ENCODE measurements at regions not wholly inside any gene's neighbourhood (a gene's known extent, or its start where the extent isn't known, plus 50 kb on each side); places are given as distances from the start of the nearest gene placed in this dataset.

DNA sequence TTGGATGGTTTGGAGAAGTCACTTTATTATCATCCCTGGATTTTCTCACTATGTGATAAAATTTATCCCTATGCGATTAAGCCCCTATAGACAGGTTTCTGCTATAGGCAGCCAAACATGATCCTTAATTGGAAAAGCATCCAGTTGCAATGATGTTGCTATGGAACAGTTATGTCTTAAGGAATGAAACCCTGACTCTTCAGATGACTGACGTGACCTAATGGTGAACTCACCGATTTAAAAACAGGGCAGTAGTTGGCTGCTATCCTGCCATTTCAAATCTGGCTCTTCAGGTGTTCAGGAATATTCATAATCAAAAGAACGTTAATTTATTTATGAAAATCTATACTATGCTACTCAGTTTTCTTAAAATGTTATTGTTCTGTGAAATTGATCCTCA lies 106.8 kb upstream of the ROBO1 start:
- DNase-seq (ENCODE audit: low spot score), result no peak

- no peak for DNase-seq (ENCODE audit: low spot score)
Observed at GRCh38 chr3:79872483-79872882, 104.7 kb upstream of the ROBO1 start.

- DNase-seq (ENCODE audit: low spot score), result no peak
Observed at GRCh38 chr3:79871656-79872055, 103.9 kb upstream of the ROBO1 start.

DNA sequence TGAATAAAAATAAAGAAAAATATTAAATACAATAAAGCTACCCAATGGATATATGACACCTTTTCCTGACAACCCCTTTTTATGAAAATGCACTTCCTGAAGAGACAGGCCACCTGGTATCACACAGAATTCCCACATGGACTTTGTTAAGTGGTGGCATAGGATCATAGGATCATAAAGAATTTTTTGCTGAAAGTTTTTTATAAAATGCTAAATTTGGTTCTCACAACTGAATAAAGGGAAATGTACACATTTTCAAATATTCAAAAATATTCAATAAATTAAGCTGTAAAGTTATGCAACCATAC lies 102.5 kb upstream of the ROBO1 start:
- DNase-seq (ENCODE audit: low spot score), result no peak

GRCh38 chr3:79869461-79870312 lies 101.9 kb upstream of the ROBO1 start:
- no peak for DNase-seq (ENCODE audit: low spot score)

- DNase-seq (ENCODE audit: low spot score), result no peak
Observed at GRCh38 chr3:79866162-79866561, 98.4 kb upstream of the ROBO1 start.

GRCh38 chr3:79864077-79864476 lies 96.3 kb upstream of the ROBO1 start:
- DNase-seq (ENCODE audit: low spot score), result no peak

DNA sequence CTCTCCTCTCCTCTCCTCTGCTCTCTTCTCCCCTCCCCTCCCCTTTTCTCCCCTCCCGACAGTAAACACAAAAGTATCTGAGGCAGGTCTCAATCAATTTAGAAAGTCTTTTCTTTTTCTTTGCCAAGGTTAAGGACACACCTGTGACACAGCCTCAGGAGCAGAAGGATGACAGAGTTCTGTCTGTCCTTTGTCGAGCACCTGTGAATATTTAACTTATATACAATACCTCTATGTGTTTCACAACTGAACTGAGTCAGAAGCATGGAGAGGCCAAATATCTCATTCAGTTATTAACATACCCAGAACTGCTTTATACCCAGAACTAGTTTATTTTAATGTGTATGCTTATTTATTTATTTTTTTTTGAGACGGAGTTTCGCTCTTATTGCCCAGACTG lies 81.1 kb upstream of the ROBO1 start:
- DNase-seq (ENCODE audit: low spot score), result no peak

DNA sequence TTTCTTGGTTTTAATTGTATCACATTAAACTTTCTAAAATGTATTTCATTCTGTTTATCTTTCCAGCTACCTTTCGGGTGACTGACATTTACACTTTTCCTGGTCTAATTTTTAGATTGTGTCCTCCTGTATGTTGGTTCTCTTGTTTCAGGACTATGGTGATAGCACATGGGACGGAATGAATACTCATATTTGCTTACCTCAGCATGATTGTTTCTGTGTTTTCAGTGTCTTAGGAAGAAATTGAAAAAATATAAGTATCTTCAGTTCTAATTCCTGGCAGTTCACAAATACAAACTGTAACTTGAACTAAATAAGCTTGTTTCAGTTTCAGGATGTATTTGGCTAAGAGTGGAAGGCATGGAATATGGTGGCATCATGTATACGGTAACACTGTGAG lies 80.1 kb upstream of the ROBO1 start:
- DNase-seq (ENCODE audit: low spot score), result no peak

GRCh38 chr3:79846148-79846933 lies 78.5 kb upstream of the ROBO1 start:
- no peak for DNase-seq (ENCODE audit: low spot score)

- DNase-seq (ENCODE audit: low spot score), result no peak
Observed at GRCh38 chr3:79845546-79845945, 77.7 kb upstream of the ROBO1 start.

GRCh38 chr3:79844176-79844575 lies 76.4 kb upstream of the ROBO1 start:
- DNase-seq (ENCODE audit: low spot score), result no peak

GRCh38 chr3:79843180-79843579 lies 75.4 kb upstream of the ROBO1 start:
- DNase-seq (ENCODE audit: low spot score), result no peak

DNA sequence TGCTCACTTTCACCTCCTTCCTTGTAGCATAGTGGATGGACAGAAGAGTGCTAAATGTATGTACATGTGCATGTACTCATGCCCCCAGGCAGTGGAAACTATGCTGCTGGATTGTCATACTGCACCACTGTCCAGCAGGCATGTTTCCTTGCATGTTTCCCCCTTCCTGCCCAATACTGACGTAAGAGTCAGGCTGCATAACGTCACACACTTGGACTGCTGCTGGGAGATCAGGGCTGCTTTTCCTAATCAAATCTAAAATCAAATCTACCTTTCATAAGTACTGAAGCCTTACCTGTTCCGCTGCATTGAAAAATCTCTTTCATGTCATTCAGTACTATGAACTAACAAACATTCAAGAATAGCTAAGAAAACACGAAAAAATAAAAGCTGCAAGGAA lies 67.9 kb upstream of the ROBO1 start:
- DNase-seq (ENCODE audit: low spot score), result no peak

DNA sequence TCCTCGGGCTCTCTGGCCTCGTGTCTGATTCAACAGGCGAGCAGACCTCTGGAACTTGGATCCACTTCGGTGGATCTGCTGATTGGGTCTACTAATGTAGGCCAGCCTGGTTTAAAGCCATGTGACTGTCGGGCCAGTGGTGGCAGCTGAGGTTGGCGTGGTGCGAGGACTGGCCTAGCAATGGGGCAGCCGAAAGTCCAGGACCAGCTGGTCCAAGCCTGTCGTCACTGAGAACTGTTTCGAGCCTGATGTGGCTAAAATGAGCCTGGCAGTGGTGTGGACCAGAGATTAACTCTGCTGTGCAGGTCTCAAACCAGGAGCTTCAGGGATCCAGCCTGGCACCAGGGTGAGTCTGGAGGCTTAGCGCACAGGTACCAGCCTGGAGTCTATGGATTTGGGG lies 56.4 kb upstream of the ROBO1 start:
- DNase-seq (ENCODE audit: low spot score), result no peak

DNA sequence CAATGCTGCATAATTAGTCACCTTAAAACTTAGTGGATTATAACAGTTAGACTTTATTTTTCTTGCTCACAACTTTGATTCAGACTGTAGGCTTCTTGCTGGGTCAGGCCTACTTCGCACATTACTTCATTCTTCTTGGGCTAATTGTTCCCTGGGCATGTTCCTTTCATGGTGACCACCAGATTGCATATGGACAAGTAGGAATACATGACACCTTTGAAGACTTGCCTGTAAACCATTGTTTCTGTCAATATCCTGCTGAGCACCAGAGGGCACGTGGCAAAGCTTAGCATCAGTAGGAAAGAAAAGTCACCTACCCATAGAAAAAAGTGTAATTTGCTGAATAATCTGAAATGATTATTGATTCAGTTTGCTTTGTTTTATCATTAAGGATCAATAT lies 54.3 kb upstream of the ROBO1 start:
- no peak for DNase-seq (ENCODE audit: low spot score)

DNA sequence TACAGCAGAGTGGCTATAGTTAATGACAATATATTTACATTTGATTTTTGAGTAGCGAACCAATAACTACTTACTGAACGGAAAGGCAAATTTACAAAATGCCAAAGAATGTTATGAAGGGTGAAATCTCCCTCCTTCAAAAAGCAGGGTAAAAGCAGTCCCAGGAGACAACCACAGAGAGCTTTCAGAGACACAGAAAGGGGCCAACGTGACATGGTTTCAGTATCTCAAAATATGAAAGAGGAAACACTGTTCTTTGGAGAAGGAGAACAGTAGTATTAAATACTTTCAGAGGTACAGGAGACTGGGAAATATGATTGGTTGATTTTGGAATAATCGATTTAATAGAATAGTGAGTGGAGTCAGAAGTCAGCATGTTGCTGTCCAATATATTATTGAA lies 52.3 kb upstream of the ROBO1 start:
- DNase-seq (ENCODE audit: low spot score), result no peak

GRCh38 chr3:79818015-79818414 lies 50.2 kb upstream of the ROBO1 start:
- DNase-seq (ENCODE audit: low spot score), result no peak

Data from HuH-7 (cell line).